Prostate gland (tissue), 2 donors: ENCODE measurements at regions not wholly inside any gene's neighbourhood (a gene's known extent, or its start where the extent isn't known, plus 50 kb on each side); places are given as distances from the start of the nearest gene placed in this dataset.

Experiments
- CTCF ChIP-seq, 4 experiments: fragments of 200-600 bp in 2 of 4; fragments of 450-650 bp in 2 of 4; sonication (generic) in 2 of 4; IDR thresholded peaks; 1 replicate in 3 of 4; 2 replicates in 1 of 4; pipeline ENCODE4 v1.5.1; 2016 to 2019; ENCODE audit warnings: antibody characterized with exemption in 4 of 4, mild to moderate bottlenecking in 2 of 4, moderate library complexity in 2 of 4
- POLR2A ChIP-seq: fragments of 450-650 bp; IDR thresholded peaks from one replicate; pipeline ENCODE4 v1.6.1; 2016; ENCODE audit warnings: antibody characterized with exemption, mild to moderate bottlenecking
- POLR2AphosphoS5 ChIP-seq: sonication (generic); formaldehyde crosslinking; IDR thresholded peaks from one replicate; pipeline ENCODE4 v1.6.1; 2017; ENCODE audit warnings: antibody characterized with exemption

- TF ChIP-seq CTCF (IDR thresholded peaks at IDR 0.05) (no peak), POLR2A (no peak), POLR2AphosphoS5 (no peak)
These were observed 103.5 kb upstream of the HIVEP1 start for GRCh38 chr6:11908436-11909105.
